MCF 10A (cell line): ENCODE measurements at regions not wholly inside any gene's neighbourhood (a gene's known extent, or its start where the extent isn't known, plus 50 kb on each side); places are given as distances from the start of the nearest gene placed in this dataset.

Source experiments
- BruUV-seq: library from RNA; stranded (reverse); fragments of 400-500 nt; replicated peaks from 2 replicates; lab custom pipeline; 2021; lab: Mats Ljungman, UMichigan
- CTCF ChIA-PET: fragments of 300-600 bp; sonication (Branson Sonifier 250); formaldehyde crosslinking; extraction: SDS; loops from one replicate; lab custom pipeline; 2021; ENCODE audit warnings: antibody characterized with exemption, inconsistent platforms; lab: Yijun Ruan, JAX
- POLR2A ChIA-PET: fragments of 300-600, 350-650 bp; sonication (Branson Sonifier 250); formaldehyde crosslinking; extraction: SDS; loops from one replicate; lab custom pipeline; 2020; ENCODE audit warnings: antibody characterized with exemption, inconsistent platforms; lab: Yijun Ruan, JAX
- DNase-seq: peaks from one replicate; pipeline ENCODE4 v3.0.0-alpha.2; 2018; ENCODE audit not compliant: unreplicated experiment
- H3K27ac Mint-ChIP-seq: one replicate; pipeline ENCODE4 v1.8.0; 2022; ENCODE audit warnings: mild to moderate bottlenecking, low read depth, mixed read lengths; ENCODE audit not compliant: unreplicated experiment
- H3K27me3 Mint-ChIP-seq: one replicate; pipeline ENCODE4 v1.8.0; 2022; ENCODE audit warnings: mixed read lengths; ENCODE audit not compliant: insufficient read depth, unreplicated experiment
- H3K36me3 Mint-ChIP-seq: one replicate; pipeline ENCODE4 v1.8.0; 2022; ENCODE audit warnings: mild to moderate bottlenecking, moderate library complexity, mixed read lengths; ENCODE audit not compliant: insufficient read depth, unreplicated experiment
- H3K4me1 Mint-ChIP-seq: one replicate; pipeline ENCODE4 v1.8.0; 2022; ENCODE audit warnings: mixed read lengths; ENCODE audit not compliant: insufficient read depth, unreplicated experiment
- H3K4me3 Mint-ChIP-seq: one replicate; pipeline ENCODE4 v1.8.0; 2022; ENCODE audit warnings: mild to moderate bottlenecking, moderate library complexity, mixed read lengths; ENCODE audit not compliant: unreplicated experiment
- H3K9me3 Mint-ChIP-seq: one replicate; pipeline ENCODE4 v1.8.0; 2022; ENCODE audit warnings: mixed read lengths; ENCODE audit not compliant: unreplicated experiment
- intact Hi-C: fragments of 100-400 bp; cut with micrococcal nuclease; formaldehyde crosslinking; loops from 2 replicates; pipeline ENCODE4 v1.14.1; 2022
- TF ChIP-seq, protein P1 (sequence below): fragments of 200-600 bp; IDR thresholded peaks from one replicate; pipeline ENCODE4 v1.8.0; 2022; ENCODE audit warnings: antibody characterized with exemption, mild to moderate bottlenecking; ENCODE audit not compliant: unreplicated experiment

DNA sequence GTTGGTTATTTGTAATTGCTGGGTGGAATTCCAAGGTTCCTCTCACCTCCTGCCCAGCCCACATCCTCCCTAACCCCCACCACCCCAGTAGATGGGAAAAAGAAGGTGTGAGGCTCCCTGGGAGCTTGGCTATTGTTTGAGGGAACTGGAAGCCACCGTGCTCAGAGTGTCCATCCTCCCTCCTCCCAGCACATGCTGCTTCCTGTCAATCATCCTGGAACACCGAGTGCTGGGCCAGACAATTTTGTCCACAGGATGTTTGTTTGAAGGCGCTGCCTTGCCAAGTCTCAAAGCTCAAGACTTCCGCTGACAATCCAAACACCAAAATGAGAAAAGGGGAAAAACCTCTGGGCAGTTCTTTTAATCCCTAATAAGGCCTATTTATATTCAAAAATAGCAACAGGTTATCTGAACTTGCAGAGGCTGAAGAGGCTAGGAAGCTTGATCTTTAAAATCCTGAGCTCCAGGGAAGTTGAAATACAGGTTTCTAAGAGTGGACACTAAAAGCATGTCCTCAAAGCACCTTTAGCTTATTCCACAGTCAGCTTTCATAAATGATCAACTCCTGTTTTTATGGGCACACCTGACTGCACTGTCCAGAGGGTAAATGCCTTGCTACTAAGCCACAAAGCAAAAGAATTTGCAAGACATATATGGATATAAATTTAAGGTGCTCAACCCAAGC is 286.7 kb downstream of the NFIB start:
- Mint-ChIP-seq H3K4me1 (peaks cover 24% of the 10 kb centered on the region), H3K9me3 (no peaks in the 10 kb centered on the region), H3K36me3 (no peaks in the 10 kb centered on the region), H3K27me3 (no peaks in the 10 kb centered on the region), H3K27ac (no peak overlapping the region), H3K4me3 (no peak overlapping the region)
- no TSS peak for BruUV-seq
- intact Hi-C loops = no loop called here
- ChIA-PET CTCF (interaction anchor here (0.8 to 0.9 kb wide), 2 partner anchors 16 to 676 kb away, joined by 3 to 6 read pairs; no protein-coding TSS in a partner anchor), POLR2A (interaction anchor here (0.8 to 1.5 kb wide), 4 partner anchors 10 to 130 kb away, joined by 3 to 5 read pairs (median 4); no protein-coding TSS in a partner anchor)
- TF ChIP-seq, protein P1, sequence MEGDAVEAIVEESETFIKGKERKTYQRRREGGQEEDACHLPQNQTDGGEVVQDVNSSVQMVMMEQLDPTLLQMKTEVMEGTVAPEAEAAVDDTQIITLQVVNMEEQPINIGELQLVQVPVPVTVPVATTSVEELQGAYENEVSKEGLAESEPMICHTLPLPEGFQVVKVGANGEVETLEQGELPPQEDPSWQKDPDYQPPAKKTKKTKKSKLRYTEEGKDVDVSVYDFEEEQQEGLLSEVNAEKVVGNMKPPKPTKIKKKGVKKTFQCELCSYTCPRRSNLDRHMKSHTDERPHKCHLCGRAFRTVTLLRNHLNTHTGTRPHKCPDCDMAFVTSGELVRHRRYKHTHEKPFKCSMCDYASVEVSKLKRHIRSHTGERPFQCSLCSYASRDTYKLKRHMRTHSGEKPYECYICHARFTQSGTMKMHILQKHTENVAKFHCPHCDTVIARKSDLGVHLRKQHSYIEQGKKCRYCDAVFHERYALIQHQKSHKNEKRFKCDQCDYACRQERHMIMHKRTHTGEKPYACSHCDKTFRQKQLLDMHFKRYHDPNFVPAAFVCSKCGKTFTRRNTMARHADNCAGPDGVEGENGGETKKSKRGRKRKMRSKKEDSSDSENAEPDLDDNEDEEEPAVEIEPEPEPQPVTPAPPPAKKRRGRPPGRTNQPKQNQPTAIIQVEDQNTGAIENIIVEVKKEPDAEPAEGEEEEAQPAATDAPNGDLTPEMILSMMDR = no peak
- peak; percentile 73 for DNase-seq

DNA sequence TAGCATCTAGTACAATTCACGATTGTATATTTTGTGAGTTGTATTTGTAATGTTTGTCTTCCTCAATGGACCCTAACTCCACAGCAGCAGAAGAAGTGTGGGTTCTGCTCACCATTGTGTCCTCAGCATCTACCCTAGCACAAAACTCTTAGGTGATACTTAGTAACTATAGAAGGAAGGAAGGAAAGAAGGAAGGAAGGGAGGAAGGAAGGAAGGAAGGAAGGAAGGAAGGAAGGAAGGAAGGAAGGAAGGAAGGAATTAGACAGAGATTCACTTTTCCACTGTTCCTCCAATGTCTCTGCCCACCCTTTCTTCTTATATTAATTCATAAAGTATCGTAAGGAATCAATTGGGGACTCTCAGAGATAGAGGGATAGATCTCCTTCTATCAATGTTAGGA is 288.2 kb downstream of the NFIB start:
- intact Hi-C loops = no loop called here

DNA sequence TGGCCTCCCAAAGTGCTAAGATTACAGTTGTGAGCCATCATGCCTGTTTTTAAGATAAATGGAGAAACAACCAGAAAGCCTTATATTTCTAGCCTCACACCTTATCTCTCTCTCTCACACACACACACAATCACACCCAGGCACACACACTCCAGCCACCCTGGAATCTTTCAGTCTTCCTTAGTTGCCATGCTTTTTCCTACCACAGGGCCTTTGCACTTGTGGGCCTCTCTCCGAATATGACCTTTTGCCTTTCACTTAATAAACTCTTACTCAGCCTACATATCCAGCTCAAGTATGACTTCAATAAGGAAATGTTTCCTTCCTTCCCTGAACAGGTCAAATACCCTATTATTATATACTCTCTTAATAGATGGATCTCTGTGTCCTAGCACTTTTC is 290.7 kb downstream of the NFIB start:
- Mint-ChIP-seq H3K36me3 (no peaks in the 10 kb centered on the region), H3K9me3 (no peaks in the 10 kb centered on the region), H3K27me3 (no peaks in the 10 kb centered on the region), H3K27ac (no peak overlapping the region), H3K4me3 (no peak overlapping the region), H3K4me1 (peaks cover 33% of the 10 kb centered on the region)
- BruUV-seq = no TSS peak
- ChIA-PET CTCF (no interaction called here), POLR2A (no interaction called here)
- intact Hi-C loops = no loop called here
- TF ChIP-seq, protein P1 = no peak
- no peak for DNase-seq

More for the DNA sequence above, 288.2 kb downstream of the NFIB start:
- peaks cover 32% of the 10 kb centered on the region for H3K4me1 Mint-ChIP-seq
- ChIA-PET CTCF (no interaction called here), POLR2A (interaction anchor here (0.6 to 1.1 kb wide), 2 partner anchors 10 to 208 kb away, joined by 3 read pairs; no protein-coding TSS in a partner anchor)
- DNase-seq = no peak
- no TSS peak for BruUV-seq
- no peaks in the 10 kb centered on the region for H3K9me3 Mint-ChIP-seq
- H3K4me3 Mint-ChIP-seq = no peak overlapping the region
- TF ChIP-seq, protein P1 = no peak
- H3K27ac Mint-ChIP-seq = no peak overlapping the region
- no peaks in the 10 kb centered on the region for H3K36me3 Mint-ChIP-seq
- no peaks in the 10 kb centered on the region for H3K27me3 Mint-ChIP-seq

DNA sequence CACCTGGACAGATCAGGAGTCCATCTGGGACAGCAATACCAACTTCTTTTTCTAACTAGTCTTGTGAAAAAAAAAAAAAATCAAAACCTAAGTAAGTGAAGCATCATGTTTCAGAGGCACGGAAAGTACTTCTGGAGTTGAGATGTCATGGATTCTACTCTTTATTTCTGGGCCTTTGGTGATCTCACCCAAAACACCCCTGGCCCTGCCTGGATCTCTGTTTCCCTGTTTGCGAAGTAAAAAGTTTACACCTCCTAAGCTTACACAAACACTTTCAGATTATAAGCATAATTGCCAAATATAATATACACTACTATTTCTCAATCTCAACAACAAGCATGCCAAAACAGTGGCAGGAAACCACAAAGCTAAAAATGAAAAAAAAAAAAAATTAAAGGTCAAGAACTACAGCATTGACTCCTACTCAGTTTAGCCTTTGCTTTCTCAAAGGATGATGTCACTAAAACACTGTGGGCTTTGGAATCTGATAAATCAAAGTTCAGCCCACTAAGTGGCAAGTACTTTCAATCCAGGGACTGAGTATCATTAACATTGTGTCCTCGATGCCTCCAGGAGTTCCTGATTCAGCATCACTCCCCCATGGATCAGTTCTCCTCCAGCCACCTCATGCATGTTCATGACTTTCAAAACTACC is 291.9 kb downstream of the NFIB start:
- H3K9me3 Mint-ChIP-seq = no peaks in the 10 kb centered on the region
- no TSS peak for BruUV-seq
- CTCF ChIA-PET = interaction anchor here (0.7 kb wide), 1 partner anchor 52 kb away, joined by 3 read pairs; no protein-coding TSS in a partner anchor

More for the DNA sequence above, 291.9 kb downstream of the NFIB start:
- intact Hi-C loops = no loop called here
- Mint-ChIP-seq H3K27me3 (no peaks in the 10 kb centered on the region), H3K27ac (no peak overlapping the region), H3K4me3 (no peak overlapping the region), H3K36me3 (no peaks in the 10 kb centered on the region), H3K4me1 (peaks cover 34% of the 10 kb centered on the region)
- POLR2A ChIA-PET = interaction anchor here (0.6 to 1.2 kb wide), 4 partner anchors 54 to 938 kb away, joined by 3 to 5 read pairs (median 3); no protein-coding TSS in a partner anchor
- TF ChIP-seq, protein P1 = no peak
- peak; percentile 77 for DNase-seq
